Uterus (tissue), 3 donors: ENCODE measurements at regions not wholly inside any gene's neighbourhood (a gene's known extent, or its start where the extent isn't known, plus 50 kb on each side); places are given as distances from the start of the nearest gene placed in this dataset.

Source experiments
- DNase-seq, 2 donors: peaks; one replicate each; pipeline ENCODE4 v3.0.0-alpha.2; 2019 to 2020
- H3K27ac ChIP-seq, 2 donors: fragments of 200-600 bp; sonication (generic); 1 replicate in 1 of 2; 2 replicates in 1 of 2; pipeline ENCODE4 v1.5.1; 2016 to 2018
- H3K27me3 ChIP-seq, 2 donors: fragments of 200-600 bp; sonication (generic); one replicate each; pipeline ENCODE4 v1.5.1; 2018 to 2019; ENCODE audit warnings: control low read depth in 1 of 2
- H3K36me3 ChIP-seq, 2 donors: fragments of 200-600 bp; sonication (generic); one replicate each; pipeline ENCODE4 v1.5.1; 2019; ENCODE audit warnings: control low read depth in 1 of 2
- H3K4me1 ChIP-seq, 2 donors: fragments of 200-600 bp; sonication (generic); one replicate each; pipeline ENCODE4 v1.5.1; 2018 to 2019; ENCODE audit warnings: control low read depth in 1 of 2
- H3K4me3 ChIP-seq, 2 donors: fragments of 200-600 bp; sonication (generic); 1 replicate in 1 of 2; 2 replicates in 1 of 2; pipeline ENCODE4 v1.5.1; 2018 to 2019; ENCODE audit warnings: mild to moderate bottlenecking in 1 of 2
- H3K9me3 ChIP-seq, 2 donors: fragments of 200-600 bp; sonication (generic); one replicate each; pipeline ENCODE4 v1.5.1; 2019; ENCODE audit warnings: control low read depth in 1 of 2
- CTCF ChIP-seq, 4 experiments: fragments of 200-600 bp in 2 of 4; fragments of 450-650 bp in 2 of 4; sonication (generic) in 2 of 4; IDR thresholded peaks; one replicate each; pipeline ENCODE4 v1.5.1; 2016 to 2019; ENCODE audit warnings: antibody characterized with exemption in 4 of 4, mild to moderate bottlenecking in 2 of 4, moderate library complexity in 1 of 4
- POLR2A ChIP-seq, 2 donors: fragments of 450-650 bp; IDR thresholded peaks; one replicate each; pipeline ENCODE4 v1.6.1; 2016; ENCODE audit warnings: antibody characterized with exemption in 2 of 2, mild to moderate bottlenecking in 1 of 2, moderate library complexity in 1 of 2
- intact Hi-C: fragments of 100-400 bp; cut with DNase I; formaldehyde crosslinking; loops from one replicate; pipeline ENCODE4 v1.15.1; 2023; ENCODE audit warnings: low total_unique reads
- donor health status: DM: yes; HTN: yes; CAD: no.

GRCh38 chr2:122117371-122117770 is 361.9 kb downstream of the TSN start:
- no peaks in the 10 kb centered on the region for H3K27me3 ChIP-seq
- H3K9me3 ChIP-seq: no peaks in the 10 kb centered on the region
- intact Hi-C loops: no loop called here
- H3K4me3 ChIP-seq: no peak overlapping the region
- DNase-seq: no peak
- TF ChIP-seq POLR2A (IDR thresholded peaks at IDR 0.05) (no peak), CTCF (IDR thresholded peaks at IDR 0.05) (no peak)
- H3K36me3 ChIP-seq: no peaks in the 10 kb centered on the region
- no peak overlapping the region for H3K27ac ChIP-seq
- no peaks in the 10 kb centered on the region for H3K4me1 ChIP-seq

- TF ChIP-seq CTCF (IDR thresholded peaks at IDR 0.05): no peak
- no peak for TF ChIP-seq POLR2A (IDR thresholded peaks at IDR 0.05)
- intact Hi-C loops: no loop called here
- Histone ChIP-seq H3K4me1 (no peaks in the 10 kb centered on the region), H3K27me3 (no peaks in the 10 kb centered on the region), H3K27ac (no peak overlapping the region), H3K4me3 (no peak overlapping the region), H3K36me3 (no peaks in the 10 kb centered on the region), H3K9me3 (no peaks in the 10 kb centered on the region)
- DNase-seq: no peak
These were observed 373.9 kb downstream of the TSN start for GRCh38 chr2:122129399-122129798.

GRCh38 chr2:122132147-122132691 is 376.8 kb downstream of the TSN start:
- H3K27me3 ChIP-seq: no peaks in the 10 kb centered on the region
- intact Hi-C loops: no loop called here
- H3K4me1 ChIP-seq: no peaks in the 10 kb centered on the region

GRCh38 chr2:122135021-122135937 is 379.8 kb downstream of the TSN start:
- Histone ChIP-seq H3K27ac (no peak overlapping the region), H3K27me3 (no peaks in the 10 kb centered on the region), H3K4me3 (no peak overlapping the region), H3K36me3 (no peaks in the 10 kb centered on the region), H3K4me1 (no peaks in the 10 kb centered on the region), H3K9me3 (no peaks in the 10 kb centered on the region)
- DNase-seq: no peak
- intact Hi-C loops: no loop called here
- TF ChIP-seq CTCF (IDR thresholded peaks at IDR 0.05): no peak
- no peak for TF ChIP-seq POLR2A (IDR thresholded peaks at IDR 0.05)

More at GRCh38 chr2:122132147-122132691, 376.8 kb downstream of the TSN start:
- no peak overlapping the region for H3K4me3 ChIP-seq
- no peaks in the 10 kb centered on the region for H3K9me3 ChIP-seq
- no peak for TF ChIP-seq CTCF (IDR thresholded peaks at IDR 0.05)
- no peak for TF ChIP-seq POLR2A (IDR thresholded peaks at IDR 0.05)
- DNase-seq: no peak
- H3K36me3 ChIP-seq: no peaks in the 10 kb centered on the region
- no peak overlapping the region for H3K27ac ChIP-seq

- intact Hi-C loops: no loop called here
- no peaks in the 10 kb centered on the region for H3K27me3 ChIP-seq
- no peak for DNase-seq
- H3K4me3 ChIP-seq: no peak overlapping the region
- TF ChIP-seq POLR2A (IDR thresholded peaks at IDR 0.05) (no peak), CTCF (IDR thresholded peaks at IDR 0.05) (no peak)
- no peaks in the 10 kb centered on the region for H3K4me1 ChIP-seq
- no peaks in the 10 kb centered on the region for H3K9me3 ChIP-seq
- no peaks in the 10 kb centered on the region for H3K36me3 ChIP-seq
- no peak overlapping the region for H3K27ac ChIP-seq
These were observed 380.6 kb downstream of the TSN start for GRCh38 chr2:122136056-122136455.
